Left renal cortex interstitium (tissue), 4 donors: ENCODE measurements at regions not wholly inside any gene's neighbourhood (a gene's known extent, or its start where the extent isn't known, plus 50 kb on each side); places are given as distances from the start of the nearest gene placed in this dataset.
"Not testable (repeated sequence)": the region's sequence is repeated elsewhere in the genome, so short reads cannot be mapped to it uniquely, and the experiment has no call there.

Experiments
- DNase-seq, 4 donors: peaks; one replicate each; pipeline ENCODE4 v3.0.0-alpha.2; 2013; ENCODE audit warnings: low read depth in 4 of 4, low spot score in 2 of 4, missing footprints in 1 of 4

DNA sequence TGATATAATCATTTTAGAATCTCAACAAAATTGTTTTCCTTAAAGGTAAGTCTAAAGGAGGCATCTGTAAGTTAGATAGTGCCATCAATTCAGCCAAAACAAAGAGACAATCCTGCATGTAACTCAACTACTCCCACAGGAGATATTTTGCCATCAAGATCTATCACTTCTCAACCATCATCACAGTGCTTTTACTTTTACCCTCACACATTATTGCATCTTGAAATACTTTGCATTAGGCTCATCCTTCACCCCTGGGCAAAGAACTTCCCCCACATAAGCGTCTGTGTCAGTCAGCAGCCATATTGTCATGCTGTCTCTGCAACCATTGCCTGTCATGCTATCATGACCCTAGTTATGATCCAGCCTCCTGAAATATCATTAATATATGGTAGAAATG, 54.9 kb upstream of the NLGN1 start:
- no peak for DNase-seq

DNA sequence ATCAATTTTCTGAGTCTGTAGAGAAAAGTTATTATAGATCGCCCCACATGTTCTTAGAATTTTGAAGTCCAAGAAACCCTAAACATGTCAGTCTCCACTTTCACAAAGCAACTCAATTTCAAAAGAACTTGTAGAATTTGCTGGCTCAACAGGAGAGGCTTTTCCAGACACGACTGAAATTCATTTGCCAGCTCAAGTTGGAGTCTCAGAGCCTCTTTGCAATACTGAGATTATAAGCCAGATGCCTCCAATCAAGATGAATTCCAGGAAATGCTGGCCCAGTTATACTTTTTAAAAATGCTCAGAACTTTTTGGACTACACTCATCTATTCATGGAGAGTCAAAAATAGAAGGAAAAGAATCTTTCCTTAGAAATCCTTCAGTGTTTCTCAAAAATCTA, 56.9 kb upstream of the NLGN1 start:
- no peak for DNase-seq

DNA sequence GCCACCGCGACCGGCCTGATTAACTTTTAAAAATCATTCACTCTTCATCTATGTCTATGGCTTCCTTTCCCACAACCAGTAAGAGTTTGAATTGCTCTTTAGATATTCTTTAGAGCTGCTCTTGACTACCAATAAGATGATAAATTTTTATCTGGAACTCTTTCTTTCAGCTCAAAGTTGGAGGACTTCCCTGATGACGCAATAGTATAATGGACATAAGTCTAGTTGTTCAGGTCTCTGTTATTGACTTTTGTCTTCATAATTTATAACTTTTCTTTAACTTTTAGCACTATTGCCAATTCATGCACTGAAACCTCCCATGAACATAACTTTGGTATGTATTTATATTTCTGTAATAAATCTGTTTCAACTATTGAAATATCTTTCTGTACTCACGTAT, 61.3 kb upstream of the NLGN1 start:
- DNase-seq: no peak

DNA sequence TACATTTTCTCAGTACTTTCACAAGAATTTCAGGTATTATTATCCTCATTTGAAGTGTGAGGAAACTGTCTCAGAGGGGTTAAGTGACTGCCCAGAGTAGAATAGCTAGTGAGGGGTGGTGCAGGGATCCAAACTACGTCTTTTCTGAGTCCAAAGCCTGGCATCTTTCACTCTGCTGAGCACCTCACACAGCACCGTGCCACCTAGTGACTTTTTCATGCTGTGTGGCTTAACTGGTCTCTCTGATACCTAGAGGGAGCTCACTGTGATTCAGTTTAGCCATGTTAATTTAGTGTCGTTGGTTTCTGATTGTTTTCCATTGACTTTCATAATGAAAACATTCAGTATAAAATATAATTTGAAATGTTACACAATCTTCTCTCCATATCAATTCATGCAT, 91.4 kb upstream of the NLGN1 start:
- DNase-seq: no peak

DNA sequence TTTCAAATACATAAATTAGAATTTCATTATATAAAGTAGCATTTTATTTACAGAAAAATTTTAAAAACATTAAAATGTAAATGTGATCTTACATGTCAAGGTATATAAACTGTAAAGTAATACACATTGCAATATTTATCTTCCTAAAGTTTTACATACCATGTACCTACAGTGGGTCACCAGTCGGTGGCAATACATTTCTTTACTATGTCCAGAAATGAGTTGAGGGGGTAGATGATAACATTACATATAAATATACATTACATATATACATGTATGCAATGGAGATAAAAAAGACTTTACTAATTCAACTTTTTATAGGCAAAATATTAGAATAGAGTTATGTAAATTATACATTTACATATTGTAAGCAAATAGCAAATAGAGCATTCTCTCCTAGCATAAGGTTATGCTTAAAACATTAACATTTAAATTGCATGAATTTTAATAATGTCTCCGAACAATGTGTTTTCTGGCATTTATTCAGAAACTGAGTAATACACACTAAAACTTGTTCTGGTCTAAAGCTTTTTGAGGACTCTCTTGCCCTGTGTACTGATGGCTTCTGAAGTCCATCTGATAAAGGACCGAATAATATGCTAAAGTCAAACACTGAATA, 93.3 kb upstream of the NLGN1 start:
- no peak for DNase-seq

DNA sequence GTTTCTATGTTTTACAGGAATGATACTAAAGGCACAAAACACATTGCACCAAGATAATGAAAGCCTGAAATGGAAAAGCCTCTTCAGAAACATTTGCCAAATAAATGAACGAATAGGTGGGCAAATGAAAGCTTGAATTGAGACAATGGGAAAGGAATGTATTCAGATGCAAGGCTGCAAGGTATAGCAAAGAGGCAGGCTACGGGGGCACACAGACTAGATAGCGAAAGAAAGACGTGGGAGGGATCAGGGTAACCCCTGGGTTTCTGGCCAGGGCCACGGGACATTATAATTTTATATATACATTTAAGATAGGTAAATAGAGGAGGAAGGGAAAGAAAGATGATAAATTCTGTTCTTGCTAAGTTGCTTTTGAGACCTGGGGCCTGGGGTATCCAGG, 95.9 kb upstream of the NLGN1 start:
- no peak for DNase-seq

DNA sequence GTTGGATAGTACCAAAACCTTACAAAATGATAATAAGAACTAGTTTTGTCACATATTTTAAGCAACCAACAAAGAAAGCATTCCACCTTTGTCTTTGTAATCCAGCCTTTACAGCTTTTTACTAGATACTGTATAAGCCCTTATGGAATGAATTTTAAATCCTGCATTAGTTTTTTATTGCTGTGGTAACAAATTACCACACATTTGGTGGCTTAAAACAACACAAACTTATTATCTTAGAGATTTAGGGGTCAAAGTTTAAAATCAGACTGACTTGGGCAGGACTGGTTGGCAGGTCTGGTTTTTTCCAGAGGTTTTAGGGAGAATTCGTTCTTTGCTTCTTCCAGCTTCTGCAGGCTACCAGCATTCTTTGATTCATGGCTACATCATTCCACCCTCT, 108.5 kb upstream of the NLGN1 start:
- no peak for DNase-seq

DNA sequence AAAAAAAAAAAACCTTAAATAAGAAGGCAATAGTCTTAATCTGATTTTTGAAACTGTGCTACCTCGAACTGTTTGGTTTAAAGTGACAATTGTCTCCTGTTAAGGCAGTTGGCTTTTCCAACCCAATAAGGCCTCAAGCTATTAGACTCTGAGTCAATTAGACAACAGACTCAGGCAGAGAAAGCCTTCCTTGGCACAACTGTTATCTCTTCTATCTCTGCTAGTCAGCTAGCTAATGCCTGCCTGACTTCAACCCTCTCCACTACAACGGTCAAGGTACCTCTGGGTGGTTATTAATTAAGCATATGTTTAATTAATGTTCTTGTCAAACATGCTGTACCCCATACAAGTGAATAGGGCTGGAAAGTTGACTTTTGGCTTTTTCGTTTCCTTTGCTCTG, 110.2 kb upstream of the NLGN1 start:
- DNase-seq: no peak

DNA sequence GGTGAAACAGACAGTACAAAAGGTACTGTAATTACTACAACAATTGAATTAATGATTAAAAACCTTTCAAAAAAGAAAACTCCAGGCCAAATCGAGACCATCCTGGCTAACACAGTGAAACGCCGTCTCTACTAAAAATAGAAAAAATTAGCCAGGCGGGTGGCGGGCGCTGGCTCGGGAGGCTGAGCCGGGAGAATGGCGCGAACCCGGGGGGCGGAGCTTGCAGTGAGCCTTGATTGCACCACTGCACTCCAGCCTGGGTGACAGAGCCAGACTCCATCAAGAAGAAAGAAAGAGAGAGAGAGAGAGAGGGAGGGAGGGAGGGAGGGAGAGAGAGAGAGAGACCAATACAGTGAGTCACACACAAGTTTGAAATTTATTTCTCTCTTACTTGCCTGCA, 111.0 kb upstream of the NLGN1 start:
- DNase-seq: not testable (repeated sequence)

DNA sequence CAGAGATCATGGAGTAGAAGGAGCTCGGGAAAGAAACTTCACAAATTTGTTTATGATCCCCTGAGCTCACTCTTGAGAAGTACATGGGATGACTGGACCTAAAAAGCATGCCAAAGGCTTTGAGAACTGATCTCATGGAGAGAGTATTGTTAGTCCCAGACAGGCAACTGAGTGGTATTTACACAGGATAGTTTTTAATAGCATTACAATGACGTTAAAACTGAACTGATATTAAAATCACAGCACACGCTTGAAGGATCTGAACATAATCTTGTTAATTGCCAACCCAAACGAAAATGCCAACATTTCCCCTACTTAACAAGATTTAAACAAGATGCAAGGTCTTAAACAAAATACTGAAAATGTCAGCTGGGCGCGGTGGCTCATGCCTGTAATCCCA, 113.2 kb upstream of the NLGN1 start:
- no peak for DNase-seq

DNA sequence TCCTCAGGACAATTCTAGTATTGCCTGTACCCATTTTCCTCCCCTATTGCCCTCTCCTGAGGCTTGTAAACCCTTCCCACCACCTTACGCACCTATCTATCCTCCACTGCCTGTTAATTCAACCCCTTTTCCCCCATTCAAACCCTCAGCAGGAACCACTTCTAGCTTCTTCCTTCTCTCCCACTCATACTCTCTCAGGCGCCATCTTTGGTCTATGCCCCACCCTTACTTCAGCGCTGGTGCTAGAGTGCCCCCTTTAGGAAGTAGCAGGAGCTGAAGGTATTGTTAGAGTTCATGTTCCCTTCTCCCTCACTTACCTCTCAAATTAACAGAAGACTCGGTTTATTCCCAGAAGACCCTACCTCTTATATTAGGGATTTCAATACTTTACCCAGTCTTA, 121.8 kb upstream of the NLGN1 start:
- DNase-seq: no peak

DNA sequence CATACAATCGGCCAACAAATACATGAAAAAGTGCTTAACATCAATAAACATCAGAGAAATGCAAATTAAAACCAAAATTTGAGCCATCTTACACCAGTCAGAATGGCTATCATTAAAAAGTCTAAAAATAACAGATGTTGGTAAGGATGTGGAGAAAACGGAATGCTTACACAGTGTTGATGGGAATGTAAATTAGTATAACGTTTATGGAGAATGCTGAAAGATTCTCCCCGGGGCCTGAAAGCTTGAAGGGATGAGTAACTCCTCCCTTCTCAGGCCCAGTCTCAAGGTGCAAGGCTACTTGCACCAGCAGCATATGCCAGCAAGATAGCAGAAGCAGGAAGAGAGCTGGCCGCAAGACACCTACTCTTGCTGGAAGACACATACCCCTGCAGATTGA, 123.7 kb upstream of the NLGN1 start:
- no peak for DNase-seq

DNA sequence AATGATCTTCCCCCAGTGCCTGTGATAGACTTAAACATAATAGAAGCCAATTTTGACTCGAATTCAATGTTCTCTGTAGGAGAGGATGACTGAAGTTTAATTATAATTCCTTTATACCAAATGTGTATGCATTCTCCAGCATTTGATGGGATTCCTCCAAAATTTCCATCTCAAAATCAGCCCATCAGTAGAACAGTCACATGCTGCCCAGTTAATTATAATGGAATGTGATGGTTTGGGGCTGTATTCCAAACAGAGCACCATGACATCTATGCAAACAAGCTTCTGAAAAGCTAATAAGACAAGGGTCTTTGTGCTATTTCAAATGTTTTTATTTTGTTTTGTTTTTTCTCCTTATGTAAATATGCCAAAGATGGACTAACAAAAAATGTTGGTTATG, 127.7 kb upstream of the SPATA16 start:
- DNase-seq: no peak

DNA sequence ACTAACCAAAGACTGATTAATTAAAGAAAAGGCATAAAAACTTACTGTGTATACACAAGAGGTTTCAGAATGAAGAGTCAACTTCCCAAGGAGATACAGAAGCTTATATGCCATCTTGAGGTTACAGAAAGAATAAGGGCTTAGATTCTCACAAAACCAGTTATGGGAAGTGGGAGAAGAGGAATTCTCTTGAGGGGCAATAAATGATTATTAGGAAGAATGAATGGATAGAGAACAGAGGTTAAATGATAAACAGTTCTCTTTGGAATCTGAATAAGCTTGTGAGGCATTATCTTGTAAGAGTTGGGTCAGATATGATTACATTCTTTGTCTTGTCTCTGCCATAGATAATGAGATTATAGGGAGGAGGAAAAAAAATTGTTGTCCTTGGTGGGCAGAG, 126.7 kb upstream of the SPATA16 start:
- no peak for DNase-seq

DNA sequence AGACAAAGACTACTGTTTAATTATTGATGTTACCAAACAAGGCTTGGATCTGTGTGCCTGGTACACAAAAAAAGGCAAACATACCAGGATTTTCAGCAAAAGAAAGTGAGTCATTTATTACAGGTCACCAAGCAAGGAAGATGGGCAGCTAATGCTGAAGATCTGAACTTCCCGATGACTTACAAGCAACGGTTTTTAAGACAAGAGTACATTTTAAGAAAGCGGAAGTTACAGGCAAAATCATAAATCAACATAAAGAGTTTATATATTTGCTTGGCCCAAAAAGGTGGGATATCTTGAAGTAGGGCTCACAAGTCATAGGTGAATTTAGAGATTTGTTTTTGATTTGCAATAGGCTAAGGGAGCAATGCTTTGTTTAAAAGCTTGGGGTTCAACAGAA, 125.4 kb upstream of the SPATA16 start:
- DNase-seq: no peak

DNA sequence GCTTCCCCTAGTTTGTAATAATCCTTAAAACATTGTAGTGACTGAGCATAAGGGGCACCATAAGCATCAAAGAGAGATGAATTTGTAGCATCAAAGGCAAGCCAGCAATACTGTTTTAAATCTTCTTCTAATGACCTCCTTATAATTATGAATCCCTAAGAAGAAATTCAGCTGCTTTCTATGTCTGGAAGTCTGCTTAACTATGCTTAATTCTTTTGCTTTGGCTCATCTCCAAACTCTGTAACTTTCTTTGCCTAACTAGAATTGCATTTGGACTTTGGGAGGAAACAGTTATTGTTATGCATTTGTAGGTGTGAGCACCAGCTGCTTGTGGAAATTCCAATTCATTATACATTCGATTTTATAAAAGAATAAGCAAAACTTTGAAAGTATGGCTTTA, 117.7 kb upstream of the SPATA16 start:
- peak in 2 of 4 donors; percentile 4 for DNase-seq

DNA sequence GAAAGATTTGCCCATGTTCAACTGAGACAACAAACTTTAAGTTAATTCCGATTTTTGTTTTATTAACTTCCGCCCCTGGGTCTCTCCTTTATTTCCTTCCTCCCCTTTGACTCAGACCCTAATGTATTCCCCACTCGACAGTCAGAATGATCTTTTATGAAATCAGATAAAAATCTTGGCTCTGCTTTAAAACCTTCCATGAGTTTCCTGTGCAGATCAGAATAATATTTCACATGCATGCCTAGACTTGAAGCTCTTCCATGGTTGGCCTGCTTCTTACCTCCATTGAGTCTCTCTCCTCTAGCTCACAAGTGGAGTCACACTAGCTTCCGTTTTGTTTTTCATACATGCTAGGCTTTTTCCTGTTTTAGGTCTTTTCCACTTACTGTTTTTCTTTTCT, 116.8 kb upstream of the SPATA16 start:
- no peak for DNase-seq

DNA sequence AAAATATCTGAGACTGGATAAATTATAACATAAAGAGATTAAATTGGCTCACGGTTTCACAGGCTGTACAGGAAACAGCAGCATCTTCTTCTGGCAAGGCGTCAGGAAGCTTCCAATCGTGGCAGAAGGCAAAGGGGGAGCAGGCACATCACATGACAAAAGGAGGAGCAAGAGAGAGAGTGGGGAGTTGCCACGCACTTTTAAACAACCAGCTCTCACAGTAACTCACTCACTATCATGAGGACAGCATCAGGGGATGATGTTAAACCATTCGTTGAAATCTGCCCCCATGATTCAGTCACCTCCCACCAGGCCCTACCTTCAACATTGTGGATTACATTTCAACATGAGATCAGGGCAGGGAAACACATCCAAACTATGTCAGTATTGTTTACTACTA, 114.5 kb upstream of the SPATA16 start:
- no peak for DNase-seq

DNA sequence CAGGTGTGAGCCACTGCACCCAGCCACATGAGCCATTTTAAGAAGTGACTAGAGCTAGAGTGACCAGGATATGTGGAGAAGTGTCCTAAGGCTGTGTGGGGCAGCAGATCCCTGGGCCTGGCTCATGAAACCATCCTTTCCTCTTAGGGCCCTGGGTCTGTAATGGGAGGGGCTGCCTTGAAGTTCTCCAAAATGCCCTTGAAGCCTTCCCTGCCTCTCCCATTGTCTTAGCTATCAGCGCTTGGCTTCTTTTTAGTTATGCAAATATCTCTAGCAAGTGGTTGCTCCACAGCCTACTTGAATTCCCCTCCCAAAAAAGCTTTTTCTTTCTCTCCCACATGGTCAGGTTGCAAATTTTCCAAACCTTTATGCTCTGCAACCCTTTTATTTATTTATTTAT, 112.4 kb upstream of the SPATA16 start:
- DNase-seq: no peak

DNA sequence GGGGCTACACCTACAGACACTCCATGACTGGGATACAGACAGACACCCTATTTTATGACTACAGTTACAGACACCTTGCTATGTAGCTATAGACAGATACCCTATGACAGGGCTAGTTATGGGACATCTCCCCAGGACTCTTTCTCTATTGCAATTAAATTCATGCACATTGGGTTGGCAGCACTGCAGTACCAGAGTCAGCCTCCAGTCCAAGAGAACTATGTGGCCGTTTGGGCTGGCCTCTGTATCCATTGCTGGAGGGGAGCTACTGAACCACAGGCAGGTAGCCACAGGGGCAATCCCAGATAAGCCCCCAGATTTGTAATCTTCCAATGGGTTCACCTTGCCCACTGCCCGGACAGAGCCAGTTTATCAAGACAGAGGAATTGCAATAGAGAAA, 108.4 kb upstream of the SPATA16 start:
- DNase-seq: no peak

DNA sequence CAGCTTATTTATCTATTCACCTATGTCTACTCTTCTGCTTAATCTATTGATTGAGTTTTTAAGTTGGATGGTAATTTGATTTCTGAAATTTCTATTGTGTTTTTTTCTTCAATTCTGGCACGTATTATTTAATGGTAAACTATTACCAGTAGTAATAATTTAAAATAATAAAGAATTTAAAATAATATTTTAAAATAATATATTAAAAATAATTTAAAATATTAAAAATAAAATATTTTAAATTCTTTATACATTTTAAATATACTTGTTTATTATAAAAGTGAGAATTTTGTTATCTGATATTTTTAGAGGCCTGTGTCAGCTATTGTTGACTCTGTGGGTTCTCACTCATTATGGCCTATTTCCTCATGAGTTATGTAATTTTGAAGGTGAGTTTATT, 100.7 kb upstream of the SPATA16 start:
- no peak for DNase-seq

DNA sequence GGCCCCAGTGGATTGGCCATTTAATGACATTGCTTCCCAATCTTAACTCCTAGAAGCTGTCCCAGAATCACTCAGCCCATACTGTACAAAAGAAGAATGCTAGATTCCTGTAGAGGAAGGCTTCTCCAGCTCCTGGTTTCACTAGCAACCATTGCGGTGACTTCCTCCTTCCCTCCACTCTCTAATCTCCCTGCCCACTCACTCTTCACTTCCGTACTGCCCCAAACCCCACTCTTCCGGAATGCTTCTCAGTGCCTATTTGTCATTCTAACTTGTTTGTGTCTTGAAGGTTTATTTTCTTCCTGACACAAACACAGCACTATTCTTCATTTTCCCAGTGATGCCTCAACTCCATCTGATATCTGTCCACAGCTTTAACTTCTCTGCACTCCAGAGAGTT, 97.1 kb upstream of the SPATA16 start:
- no peak for DNase-seq

DNA sequence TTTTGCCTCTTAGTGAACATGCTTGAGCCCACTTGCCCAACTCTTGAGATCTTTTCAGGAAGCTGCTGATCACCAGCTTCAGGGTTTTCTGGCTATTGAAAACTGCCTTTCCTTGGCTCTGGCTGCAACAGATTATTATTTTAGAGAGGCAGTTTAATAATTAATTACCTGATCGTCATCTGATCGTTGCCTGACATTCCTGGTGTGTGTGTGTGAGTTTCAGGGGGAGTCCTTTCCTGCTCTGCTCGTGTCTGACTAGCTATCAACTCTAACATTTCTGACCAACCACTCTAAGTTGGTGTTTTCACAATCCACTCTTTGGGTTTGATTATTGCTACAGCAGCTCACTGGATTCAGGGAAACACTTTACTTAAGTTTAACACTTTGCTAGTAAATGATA, 84.3 kb upstream of the SPATA16 start:
- no peak for DNase-seq

DNA sequence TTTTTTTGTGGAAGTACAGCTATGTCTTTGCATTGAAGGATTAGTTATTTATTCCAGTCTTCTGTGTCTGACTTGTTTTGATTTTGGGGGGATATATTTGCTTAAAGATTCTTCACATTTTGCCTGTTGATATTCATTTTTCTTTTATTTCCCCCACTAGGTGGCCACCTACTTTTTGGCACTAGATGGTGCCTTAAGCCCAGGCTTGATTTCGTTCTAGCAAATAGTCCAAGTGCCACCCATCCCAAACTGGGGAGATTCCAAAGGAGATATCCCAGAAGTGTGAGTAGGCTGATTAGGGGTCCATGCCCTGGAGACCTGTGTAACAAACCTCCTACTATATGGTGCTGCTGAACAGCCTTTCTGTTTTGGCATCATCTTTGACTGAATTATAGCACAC, 80.0 kb upstream of the SPATA16 start:
- no peak for DNase-seq
